ENCODE measurements at regions not wholly inside any gene's neighbourhood (a gene's known extent, or its start where the extent isn't known, plus 50 kb on each side); places are given as distances from the start of the nearest gene placed in this dataset.

DNA sequence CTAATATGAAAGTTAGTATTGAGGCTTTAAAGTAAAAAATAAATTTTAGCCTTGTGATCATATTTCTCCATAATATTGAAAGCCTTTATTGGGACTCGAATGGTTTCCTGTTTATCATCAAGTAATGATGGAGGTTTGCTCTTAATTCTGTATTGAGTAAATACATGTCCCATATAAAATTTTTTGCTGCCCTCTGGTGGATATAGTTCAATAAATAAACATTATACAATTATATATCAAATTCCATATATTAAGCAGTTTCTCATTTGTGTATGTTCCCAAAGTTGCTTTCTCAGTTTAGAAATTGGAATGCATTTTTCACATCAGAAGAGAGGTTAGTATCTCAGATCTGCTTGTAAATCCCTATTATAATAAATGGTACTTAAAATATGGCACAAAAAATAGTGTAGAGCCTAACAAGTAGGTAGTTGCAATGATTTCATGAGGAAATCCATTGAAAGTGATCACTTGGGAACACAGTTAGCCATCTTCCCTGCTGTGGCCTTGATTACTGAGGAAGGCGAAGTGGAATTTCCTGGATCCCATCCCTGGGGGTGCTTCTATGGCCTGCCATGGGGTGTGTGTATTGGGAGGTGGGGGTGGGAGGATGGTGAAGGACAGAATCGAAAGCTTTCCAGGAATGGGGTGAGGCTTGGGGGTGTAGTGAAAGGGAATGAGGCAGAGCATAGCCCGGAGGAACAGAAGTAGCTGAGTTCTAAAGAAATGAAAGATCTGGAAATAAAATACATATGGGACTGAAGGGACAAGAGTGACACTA lies 84.1 kb upstream of the C21orf91 start:
- DNase-seq (ENCODE audit: low read depth in 1 of 2, low spot score in 1 of 2) = peak in 1 of 2 donors; percentile 7

GRCh38 chr21:17901458-17902079 lies 82.4 kb upstream of the C21orf91 start:
- no peak for DNase-seq (ENCODE audit: low read depth in 1 of 2, low spot score in 1 of 2)

DNA sequence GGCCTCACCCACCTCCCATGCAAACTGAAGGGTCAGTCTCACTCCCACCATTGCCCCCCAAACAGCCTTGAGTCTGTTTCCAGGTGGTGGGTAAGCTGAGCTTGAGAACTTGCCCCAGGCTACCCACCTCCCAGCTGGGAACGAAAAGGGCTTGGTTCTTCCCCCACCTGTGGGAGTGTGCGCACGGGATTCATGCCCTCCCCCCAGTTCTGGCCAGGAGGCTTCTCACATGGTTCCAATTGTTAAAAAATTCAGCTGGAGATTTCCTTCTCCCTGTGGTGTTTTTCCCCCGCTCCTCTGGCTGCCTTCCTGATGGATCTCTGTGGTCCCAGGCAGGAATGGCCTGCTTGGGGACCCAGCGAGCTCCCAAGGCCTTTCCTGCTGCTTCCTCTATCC lies 81.8 kb upstream of the C21orf91 start:
- DNase-seq (ENCODE audit: low read depth in 1 of 2, low spot score in 1 of 2) = no peak

DNA sequence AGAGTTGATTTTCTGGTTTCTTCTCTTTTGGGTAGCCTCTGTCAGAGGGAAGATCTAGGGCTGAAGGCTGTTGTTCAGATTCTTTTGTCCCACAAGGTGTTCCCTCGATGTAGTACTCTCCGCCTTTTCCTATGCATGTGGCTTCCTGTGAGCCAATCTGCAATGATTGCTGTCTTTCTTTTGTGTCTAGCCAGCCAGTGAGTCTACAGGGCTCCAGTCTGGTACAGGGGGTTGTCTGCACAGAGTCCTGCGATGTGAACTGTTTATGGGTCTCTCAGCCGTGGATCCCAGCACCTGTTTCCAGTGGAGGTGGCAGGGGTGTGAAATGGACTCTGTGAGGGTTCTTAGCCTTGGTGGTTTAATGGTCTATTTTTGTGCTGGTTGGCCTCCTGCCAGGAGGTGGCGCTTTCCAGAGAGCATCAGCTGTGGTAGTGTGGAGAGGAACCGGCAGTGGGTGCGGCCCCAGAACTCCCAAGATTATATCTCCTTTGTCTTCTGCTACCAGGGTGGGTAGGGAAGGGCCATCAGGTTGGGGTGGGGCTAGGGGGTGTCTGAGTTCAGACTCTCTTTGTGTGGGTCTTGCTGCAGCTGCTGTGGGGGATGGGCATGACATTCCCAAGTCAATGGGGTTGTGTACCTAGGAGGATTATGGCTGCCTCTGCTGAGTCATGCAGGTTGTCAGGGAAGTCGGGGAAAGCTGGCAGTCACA lies 81.3 kb upstream of the C21orf91 start:
- DNase-seq (ENCODE audit: low read depth in 1 of 2, low spot score in 1 of 2) = no peak

DNA sequence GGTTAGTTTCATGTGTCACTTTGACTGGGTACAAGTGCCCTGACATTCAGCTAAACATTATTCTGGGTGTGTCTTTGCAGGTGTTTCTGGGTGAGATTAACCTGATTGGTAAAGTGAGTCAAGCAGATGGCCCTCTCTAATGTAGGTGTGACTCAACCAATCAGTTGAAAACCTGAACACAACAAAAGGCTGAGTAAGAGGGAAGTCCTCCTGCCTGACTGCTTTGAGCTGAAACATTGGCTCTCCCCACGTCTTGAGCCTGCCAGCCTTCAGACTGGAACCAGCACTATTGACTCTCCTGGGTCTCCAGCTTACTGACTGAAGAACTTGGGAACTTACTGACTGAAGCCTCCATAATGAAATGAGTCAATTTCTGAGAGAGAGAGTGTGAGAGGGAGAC lies 70.0 kb upstream of the C21orf91 start:
- no peak for DNase-seq (ENCODE audit: low read depth in 1 of 2, low spot score in 1 of 2)

DNA sequence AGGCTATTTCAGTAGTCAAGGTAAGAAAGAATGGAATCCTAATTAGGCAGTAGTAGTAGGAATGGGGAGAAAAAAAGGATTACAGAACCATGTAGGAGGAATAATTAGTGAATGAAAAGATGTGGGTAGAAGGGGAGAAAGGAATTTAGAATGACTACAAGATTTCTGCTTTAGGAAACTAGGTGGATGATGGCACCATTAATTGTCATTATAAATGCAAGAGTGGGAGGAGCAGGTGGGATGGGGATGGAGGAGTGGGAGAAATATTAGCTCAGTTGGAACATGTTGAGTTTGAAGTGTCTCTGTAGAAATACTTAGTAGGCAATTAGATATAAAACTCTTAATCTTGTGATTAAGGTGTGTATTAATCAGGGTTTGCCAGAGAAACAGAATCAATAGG lies 50.0 kb upstream of the C21orf91 start:
- no peak for DNase-seq (ENCODE audit: low read depth in 1 of 2, low spot score in 1 of 2)

Measured in activated CD4-positive, alpha-beta T cell treated with anti-CD3 and anti-CD28 coated beads, Interleukin-2, amount 50 U/mL, for 24 hours (primary cell).